Liver (tissue), 3 donors: ENCODE measurements at regions not wholly inside any gene's neighbourhood (a gene's known extent, or its start where the extent isn't known, plus 50 kb on each side); places are given as distances from the start of the nearest gene placed in this dataset.

Experiments
- CTCF ChIP-seq: fragments of 150-350 bp; IDR thresholded peaks from 2 replicates; pipeline ENCODE4 v1.5.1; 2017; ENCODE audit warnings: improper control_type of control experiment, low read depth, low read length; ENCODE audit not compliant: missing input control
- JUND ChIP-seq, 2 donors: IDR thresholded peaks; 2 replicates each; pipeline ENCODE4 v1.6.1; 2016; ENCODE audit warnings: antibody characterized with exemption in 2 of 2
- MAX ChIP-seq: IDR thresholded peaks from 2 replicates; pipeline ENCODE4 v1.6.1; 2016; ENCODE audit warnings: antibody characterized with exemption
- REST ChIP-seq: IDR thresholded peaks from 2 replicates; pipeline ENCODE4 v1.6.1; 2016; ENCODE audit warnings: antibody characterized with exemption, mild to moderate bottlenecking
- RXRA ChIP-seq, 2 donors: IDR thresholded peaks; 2 replicates each; pipeline ENCODE4 v1.6.1; 2017 to 2018; ENCODE audit warnings: antibody characterized with exemption in 2 of 2, mild to moderate bottlenecking in 1 of 2
- SP1 ChIP-seq: IDR thresholded peaks from 2 replicates; pipeline ENCODE4 v1.6.1; 2018; ENCODE audit warnings: antibody characterized with exemption, mild to moderate bottlenecking
- YY1 ChIP-seq: IDR thresholded peaks from 2 replicates; pipeline ENCODE4 v1.6.1; 2016; ENCODE audit warnings: antibody characterized with exemption, mild to moderate bottlenecking
- donor health status: healthy.
- donor health status: healthy.

GRCh38 chr5:162911873-162912272 is 525.5 kb upstream of the CCNG1 start:
- TF ChIP-seq CTCF (no peak), REST (no peak), MAX (no peak), SP1 (no peak), YY1 (no peak), RXRA (IDR thresholded peaks at IDR 0.05) (no peak), JUND (IDR thresholded peaks at IDR 0.05) (no peak)
